ENCODE measurements at regions not wholly inside any gene's neighbourhood (a gene's known extent, or its start where the extent isn't known, plus 50 kb on each side); places are given as distances from the start of the nearest gene placed in this dataset.

GRCh38 chr6:132218059-132218696 lies 183.1 kb downstream of the MOXD1 start:
- TF ChIP-seq CTCF (IDR thresholded peaks at IDR 0.05), result peak; percentile 29 to 51 (median 48)
- TF ChIP-seq EP300 (IDR thresholded peaks at IDR 0.05), result no peak
